ENCODE measurements at regions not wholly inside any gene's neighbourhood (a gene's known extent, or its start where the extent isn't known, plus 50 kb on each side); places are given as distances from the start of the nearest gene placed in this dataset.

DNA sequence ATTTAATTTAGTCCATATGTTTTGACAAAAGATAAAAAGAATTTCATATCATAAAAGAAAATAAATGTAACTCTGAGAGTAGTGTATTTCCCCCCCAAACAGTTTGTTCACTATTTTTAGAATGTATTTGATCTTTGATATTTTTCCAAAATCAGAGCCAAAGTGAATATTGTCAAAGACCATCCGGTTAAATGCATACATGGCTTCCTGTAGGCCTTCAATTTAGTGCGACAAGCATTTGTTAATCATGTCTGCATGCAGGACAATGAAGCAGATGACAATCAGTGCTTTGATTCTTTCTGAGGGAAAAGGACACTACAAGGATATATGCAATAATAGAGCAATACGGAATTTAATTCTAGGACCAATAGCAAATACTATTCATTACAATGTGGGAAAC, 79.8 kb downstream of the ACTBL2 start:
- DNase-seq (ENCODE audit: low read depth): no peak
- TF ChIP-seq, protein P1, sequence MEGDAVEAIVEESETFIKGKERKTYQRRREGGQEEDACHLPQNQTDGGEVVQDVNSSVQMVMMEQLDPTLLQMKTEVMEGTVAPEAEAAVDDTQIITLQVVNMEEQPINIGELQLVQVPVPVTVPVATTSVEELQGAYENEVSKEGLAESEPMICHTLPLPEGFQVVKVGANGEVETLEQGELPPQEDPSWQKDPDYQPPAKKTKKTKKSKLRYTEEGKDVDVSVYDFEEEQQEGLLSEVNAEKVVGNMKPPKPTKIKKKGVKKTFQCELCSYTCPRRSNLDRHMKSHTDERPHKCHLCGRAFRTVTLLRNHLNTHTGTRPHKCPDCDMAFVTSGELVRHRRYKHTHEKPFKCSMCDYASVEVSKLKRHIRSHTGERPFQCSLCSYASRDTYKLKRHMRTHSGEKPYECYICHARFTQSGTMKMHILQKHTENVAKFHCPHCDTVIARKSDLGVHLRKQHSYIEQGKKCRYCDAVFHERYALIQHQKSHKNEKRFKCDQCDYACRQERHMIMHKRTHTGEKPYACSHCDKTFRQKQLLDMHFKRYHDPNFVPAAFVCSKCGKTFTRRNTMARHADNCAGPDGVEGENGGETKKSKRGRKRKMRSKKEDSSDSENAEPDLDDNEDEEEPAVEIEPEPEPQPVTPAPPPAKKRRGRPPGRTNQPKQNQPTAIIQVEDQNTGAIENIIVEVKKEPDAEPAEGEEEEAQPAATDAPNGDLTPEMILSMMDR (IDR thresholded peaks at IDR 0.05; ENCODE audit: control insufficient read depth, extremely low read depth, insufficient read depth): no peak
- H3K4me3 ChIP-seq (ENCODE audit: low read depth, low read length): no peak overlapping the region

DNA sequence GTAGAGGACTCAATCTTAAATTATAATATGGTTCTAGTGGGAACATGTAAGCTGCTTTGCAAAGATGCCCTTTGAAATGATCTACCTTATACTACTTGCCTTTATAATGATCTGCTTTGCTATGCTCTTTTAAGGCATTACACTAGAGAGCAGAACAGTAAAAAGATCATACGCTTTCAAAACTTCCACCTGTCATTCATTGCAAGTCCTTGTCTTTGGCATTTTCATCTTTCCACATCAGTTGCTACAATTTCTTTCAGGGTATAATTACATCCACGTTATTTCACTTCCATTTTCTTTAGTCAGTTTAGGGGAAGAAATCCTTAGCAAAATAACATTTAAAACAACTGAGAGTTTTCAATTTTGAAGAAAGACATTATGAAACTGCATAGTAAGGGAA, 80.3 kb downstream of the ACTBL2 start:
- no peak overlapping the region for H3K4me3 ChIP-seq (ENCODE audit: low read depth, low read length)
- TF ChIP-seq, protein P1 (IDR thresholded peaks at IDR 0.05; ENCODE audit: control insufficient read depth, extremely low read depth, insufficient read depth): no peak
- DNase-seq (ENCODE audit: low read depth): no peak

DNA sequence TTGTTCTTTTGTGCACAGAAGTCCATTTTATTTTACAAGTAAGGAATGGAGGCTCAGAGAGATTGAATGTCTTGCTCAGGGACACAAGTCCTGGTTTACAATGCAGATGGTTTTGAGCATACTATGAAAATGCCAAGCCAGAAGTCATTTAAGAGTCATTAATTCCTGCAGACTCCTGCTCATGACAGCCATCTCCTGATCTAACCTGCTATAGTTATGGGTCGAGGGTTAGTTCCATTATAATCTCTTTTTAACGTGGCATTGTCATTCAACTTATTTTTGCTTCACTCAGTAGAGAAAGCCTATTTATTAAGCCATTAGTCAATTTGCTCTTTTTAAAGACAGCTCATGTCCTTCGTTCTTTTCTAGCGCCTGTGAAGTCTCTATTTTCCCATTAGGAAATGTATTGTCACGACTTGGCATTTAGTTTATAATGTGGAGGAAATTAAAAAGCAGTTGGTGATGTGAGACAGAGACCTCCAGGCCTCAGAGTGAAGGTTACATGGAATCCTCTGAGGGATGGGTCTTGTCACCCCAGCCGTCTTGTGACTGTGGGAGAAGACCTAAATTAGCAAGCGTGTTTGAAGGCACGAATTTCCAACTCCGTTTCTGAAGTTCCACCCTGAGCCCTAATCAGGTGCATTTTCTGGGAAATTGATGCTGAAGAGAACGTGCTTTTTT, 84.1 kb downstream of the ACTBL2 start:
- DNase-seq (ENCODE audit: low read depth): no peak
- TF ChIP-seq, protein P1 (IDR thresholded peaks at IDR 0.05; ENCODE audit: control insufficient read depth, extremely low read depth, insufficient read depth): no peak
- no peak overlapping the region for H3K4me3 ChIP-seq (ENCODE audit: low read depth, low read length)

DNA sequence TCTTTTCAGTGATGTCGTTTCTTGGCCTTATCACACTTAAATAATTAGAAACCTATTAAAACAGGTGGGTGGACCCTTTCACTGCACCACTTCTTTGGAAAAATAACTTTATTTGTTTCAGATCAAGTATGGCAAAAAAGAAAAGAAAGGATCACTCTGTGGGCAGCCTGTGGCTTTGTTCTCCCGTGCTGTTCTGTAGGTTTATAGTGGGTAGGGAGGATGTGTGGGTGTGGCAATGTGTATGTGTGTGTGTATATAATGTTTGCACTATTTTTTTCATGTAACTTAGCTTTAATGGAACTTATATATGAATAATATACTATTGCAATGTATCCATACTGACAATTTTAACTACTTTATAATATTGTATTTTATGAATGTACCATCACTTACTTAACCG, 85.9 kb downstream of the ACTBL2 start:
- DNase-seq (ENCODE audit: low read depth): no peak
- TF ChIP-seq, protein P1 (IDR thresholded peaks at IDR 0.05; ENCODE audit: control insufficient read depth, extremely low read depth, insufficient read depth): no peak
- H3K4me3 ChIP-seq (ENCODE audit: low read depth, low read length): no peak overlapping the region

DNA sequence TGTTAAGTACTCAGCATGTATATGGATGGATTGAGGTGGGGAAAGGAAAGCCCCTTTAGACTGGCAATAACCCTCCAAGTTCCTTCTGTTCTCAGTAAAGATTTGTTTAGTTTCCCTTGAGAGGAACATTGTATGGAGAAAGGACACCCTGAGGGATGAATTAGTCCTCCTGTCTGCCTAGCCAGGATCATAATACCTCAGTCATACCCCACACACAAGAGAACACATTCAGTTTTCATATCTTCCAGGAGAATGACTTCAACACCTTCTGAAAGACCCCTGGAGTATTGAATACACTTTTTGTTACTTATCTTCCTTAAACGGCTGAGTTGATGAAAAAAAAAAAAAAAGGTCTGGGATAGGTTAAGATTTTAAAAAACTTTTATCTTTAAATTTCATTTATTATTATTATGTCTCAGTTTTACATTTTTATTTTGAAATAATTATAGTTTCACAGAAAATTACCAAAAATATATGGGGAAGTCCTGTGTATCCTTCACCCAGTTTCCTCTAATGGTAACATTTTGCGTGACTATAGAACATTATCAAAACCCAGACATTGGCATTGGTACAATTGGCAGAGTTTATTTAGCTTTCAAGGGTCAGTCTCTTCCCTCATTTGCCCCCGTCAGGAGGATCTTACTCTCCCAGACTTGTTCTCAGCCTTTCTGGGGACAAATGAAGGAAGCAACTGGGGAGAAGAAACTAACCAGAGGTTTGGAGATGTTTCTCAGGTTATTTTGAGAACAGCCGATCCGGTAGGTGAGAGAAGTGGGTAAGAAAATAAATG, 88.0 kb downstream of the ACTBL2 start:
- TF ChIP-seq, protein P1 (IDR thresholded peaks at IDR 0.05; ENCODE audit: control insufficient read depth, extremely low read depth, insufficient read depth): no peak
- H3K4me3 ChIP-seq (ENCODE audit: low read depth, low read length): no peak overlapping the region
- DNase-seq (ENCODE audit: low read depth): no peak

DNA sequence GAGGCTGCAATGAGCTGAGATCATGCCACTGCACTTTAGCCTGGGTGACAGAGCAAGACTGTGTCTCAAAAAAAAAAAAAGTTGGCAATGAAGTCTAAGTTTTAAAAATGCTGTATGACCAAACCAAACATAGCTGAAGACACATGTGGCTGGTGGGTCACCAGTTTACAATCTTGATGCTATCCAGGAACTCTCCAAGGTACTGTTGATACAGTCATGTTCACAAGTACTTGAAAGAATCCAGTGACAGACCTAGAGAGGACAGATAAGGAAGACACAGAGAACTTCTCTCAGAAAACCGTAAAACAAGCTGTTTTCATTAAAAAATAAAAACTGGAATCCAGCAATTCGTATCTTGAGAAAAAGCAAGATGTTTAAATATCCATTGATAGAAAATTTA, 95.7 kb downstream of the ACTBL2 start:
- DNase-seq (ENCODE audit: low read depth): no peak
- TF ChIP-seq, protein P1 (IDR thresholded peaks at IDR 0.05; ENCODE audit: control insufficient read depth, extremely low read depth, insufficient read depth): no peak
- no peak overlapping the region for H3K4me3 ChIP-seq (ENCODE audit: low read depth, low read length)

All from LNCaP clone FGC (cell line).